Posterior vena cava (tissue), 2 donors: ENCODE measurements at regions not wholly inside any gene's neighbourhood (a gene's known extent, or its start where the extent isn't known, plus 50 kb on each side); places are given as distances from the start of the nearest gene placed in this dataset.
"Not testable (repeated sequence)": the region's sequence is repeated elsewhere in the genome, so short reads cannot be mapped to it uniquely, and the experiment has no call there.

Source experiments
- DNase-seq: peaks from one replicate; pipeline ENCODE4 v3.0.0-alpha.2; 2020; ENCODE audit warnings: low spot score
- intact Hi-C, 2 donors: fragments of 100-400 bp; cut with DNase I; formaldehyde crosslinking; loops; one replicate each; pipeline versions ENCODE4 v1.14.1 to v1.14.2; 2022 to 2023
- donor health status: DM: yes; HTN: yes; CAD: no.
- donor health status: DM: yes; HTN: yes; CAD: no.

DNA sequence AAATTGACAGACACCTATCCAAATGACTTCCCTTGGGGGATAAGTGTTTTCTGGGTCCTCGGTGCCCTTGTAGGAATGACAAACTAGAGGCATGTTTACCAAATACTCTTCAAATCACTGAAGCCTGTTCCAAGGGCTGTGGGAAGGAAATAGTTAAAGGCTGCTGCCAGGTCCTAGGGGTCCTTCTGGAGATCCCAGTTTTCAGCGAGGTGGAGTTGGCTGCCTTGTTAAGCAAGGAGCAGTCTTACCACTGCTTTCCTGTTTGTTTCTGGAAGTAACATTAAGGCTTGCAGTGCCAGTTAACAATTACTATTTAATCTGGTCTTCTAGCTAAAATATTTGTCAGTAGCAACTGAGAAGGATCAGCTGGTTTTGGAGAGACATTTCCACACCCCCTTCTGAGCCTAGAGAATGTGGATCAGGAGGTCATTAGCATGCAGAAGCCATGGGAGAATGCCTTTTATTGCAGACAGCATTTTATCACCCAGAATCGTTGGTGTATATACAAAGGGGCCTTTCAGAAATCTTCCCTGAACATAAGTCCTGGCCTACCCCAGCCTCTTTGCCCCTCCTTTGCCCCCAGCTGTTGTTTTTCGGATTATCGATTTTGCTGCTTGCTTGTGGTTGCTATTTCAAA lies 238.8 kb downstream of the DMAC1 start:
- intact Hi-C loops, result no loop called here
- DNase-seq, result no peak

DNA sequence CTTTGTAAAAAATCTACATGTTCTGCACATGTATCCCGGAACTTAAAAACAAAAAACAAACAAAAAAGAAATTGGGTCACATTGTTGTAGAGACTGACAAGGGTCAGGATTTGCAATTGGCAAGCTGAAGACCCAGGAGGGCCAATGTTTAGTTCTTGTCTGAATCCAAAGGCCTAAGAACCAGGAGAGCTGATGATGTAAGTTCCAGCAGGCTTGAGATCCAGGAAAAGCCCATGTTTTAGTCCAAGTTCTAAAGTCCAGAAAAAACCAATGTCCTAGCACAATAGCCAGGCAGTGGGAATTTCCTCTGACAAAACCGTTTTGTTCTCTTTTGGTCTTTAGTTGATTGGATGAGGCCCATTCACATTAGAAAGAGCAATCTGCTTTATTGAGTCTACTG lies 244.9 kb downstream of the DMAC1 start:
- no peak for DNase-seq
- intact Hi-C loops, result no loop called here

DNA sequence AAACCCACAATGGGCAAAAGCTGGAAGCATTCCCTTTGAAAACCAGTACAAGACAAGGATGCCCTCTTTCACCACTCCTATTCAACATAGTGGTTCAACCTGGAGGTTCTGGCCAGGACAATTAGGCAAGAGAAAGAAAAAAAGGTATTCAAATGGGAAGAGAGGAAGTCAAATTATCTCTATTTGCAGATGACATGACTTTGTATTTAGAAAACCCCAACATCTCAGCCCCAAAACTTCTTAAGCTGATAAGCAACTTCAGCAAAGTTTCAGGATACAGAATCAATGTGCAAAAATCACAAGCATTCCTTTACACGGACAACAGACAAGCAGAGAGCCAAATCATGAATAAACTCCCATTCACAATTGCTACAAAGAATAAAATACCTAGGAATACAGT lies 246.9 kb downstream of the DMAC1 start:
- intact Hi-C loops, DNase-seq: not testable (repeated sequence)

DNA sequence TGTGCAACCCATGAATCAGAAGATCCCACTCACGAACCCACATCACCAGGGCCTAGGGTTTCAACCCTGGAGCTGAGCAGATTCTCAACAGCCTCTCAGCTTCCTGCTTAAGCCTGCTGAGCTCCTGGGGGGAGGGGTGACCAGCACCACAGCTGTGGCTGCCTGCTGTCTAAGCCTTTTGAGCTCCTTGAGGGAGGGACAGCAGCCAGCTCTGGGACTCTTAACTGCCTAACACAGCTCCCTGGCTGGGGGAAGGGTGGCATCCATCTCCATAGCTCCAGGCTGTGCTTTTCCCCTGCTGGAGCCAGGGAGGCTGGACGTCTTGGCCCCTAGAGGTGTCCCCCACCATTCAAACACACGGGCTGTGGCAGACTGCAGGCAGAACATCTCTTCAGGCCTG lies 250.3 kb downstream of the DMAC1 start:
- peak; percentile 78 for DNase-seq
- intact Hi-C loops, result no loop called here

DNA sequence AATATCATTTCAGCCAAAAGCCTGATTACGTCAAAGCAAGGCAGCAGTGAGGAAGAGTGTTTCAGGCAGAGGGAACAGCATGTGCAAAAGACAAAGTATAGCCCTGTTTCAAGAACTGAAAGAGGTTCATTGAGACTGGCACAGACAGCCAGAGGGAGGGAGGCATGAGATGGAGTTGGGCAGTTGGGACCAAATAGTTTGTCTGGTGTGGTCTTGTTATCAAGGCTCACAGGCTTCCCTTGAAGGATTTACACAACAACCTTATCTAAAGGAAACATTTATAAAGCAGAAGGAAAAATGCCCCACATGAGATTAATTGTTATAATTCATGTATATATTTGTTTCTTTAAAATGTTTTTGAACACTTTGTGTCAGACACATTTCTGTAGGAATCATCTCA lies 253.3 kb downstream of the DMAC1 start:
- DNase-seq, result no peak
- intact Hi-C loops, result no loop called here

DNA sequence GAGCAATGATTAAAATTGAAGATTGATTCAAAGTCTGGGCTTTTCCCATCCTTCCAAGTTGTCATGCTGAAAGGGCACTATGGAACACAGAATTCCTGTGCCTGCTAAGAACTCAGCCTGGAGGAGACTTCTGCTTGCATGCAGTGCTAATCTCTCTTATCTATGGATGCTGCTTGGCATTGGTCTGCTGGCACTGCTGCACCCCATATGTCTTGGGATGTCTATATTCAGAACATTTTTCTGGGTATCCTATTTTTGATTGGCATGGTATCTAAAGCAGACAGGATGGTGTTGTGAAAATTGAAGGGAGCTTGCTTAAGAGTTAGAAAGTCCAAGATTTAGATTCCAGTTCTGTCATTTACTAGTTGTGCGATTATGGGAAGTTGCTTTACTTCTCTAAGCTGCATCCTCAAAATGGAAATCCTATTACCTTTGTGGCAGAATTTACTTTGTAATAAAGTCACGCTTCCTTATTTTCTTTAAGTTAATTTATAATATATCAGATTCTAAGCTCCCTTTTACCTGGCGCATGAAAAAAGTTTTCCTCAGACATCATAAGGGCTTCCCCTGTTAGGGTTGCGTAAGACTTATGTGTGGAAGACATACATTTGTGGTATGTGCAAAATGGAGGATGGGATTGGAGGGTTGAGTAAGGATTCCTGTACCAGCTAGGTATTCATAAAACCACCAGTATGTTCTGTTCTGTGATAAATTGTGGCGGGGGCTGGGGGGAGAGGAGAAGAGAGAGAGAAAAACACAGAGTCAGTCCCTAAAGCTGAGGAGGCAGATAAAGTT lies 254.0 kb downstream of the DMAC1 start:
- no peak for DNase-seq
- intact Hi-C loops, result no loop called here

DNA sequence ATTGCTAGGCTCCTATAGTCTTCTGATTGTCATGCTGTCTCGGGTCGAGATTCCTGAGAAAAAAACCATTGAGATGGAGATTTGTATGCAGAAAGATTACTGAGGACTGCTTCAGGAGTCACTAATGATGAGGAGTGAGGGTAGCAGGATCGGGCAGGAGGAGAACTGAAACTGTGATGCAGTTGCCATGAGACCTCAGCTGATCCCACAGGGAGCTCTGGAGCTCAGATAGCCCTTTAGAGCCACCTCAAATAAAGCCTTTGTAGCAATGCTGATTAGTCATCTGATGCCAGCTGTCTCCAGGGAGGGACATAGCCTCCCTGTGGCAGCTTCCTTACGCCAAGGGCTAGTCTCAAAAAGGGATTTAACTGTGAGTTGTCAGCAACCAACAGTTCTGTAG lies 256.9 kb downstream of the DMAC1 start:
- intact Hi-C loops, result no loop called here
- no peak for DNase-seq

DNA sequence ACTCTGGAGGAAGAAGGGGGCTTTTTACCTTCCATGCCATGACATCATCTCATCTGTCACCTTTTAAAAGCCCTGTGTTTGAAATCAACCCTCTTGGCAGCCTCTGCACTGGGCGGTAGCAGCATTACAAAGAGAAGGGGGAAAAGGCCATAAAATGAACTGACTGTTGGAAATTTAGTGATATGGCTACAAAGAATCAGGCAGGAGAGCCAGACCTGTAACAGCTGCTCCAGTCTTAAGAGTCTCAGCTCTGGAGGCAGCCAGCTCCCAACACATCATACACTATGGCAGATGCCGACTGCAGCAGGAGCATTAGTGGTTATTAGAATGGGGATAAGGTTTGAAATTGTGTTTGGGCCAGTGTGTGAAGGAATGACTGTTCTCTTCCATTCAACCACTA lies 257.5 kb downstream of the DMAC1 start:
- no peak for DNase-seq
- intact Hi-C loops, result no loop called here

DNA sequence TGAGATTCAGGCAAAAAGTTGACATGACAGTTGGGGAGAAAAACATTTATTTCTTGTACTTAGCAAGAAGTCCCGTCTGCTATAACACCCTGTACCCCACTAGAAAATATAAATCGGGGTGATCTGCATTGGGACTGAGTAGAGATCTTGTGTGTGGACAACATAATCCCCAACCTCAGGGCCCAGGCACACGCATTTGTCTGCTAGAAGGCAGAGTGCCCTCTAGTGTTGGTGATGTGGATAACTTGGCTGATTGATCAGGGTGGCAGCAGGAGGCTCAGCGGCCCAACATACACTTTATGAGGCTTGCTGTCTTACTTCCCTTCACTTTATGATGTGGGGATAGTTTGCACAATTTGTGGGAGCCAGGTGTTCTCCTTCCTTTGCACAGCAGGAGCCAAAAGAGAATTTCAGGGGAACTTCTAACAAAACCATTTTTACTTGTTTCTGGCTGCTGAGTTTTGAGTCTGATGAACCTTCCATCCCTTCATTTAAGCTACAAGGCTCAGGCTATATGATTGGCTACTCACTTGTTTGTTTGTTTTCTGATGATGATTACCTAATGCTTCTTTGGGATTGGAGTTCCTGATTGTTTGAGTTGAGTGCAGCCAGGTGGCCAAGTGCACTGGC lies 263.2 kb downstream of the DMAC1 start:
- intact Hi-C loops, result no loop called here
- peak; percentile 82 for DNase-seq

DNA sequence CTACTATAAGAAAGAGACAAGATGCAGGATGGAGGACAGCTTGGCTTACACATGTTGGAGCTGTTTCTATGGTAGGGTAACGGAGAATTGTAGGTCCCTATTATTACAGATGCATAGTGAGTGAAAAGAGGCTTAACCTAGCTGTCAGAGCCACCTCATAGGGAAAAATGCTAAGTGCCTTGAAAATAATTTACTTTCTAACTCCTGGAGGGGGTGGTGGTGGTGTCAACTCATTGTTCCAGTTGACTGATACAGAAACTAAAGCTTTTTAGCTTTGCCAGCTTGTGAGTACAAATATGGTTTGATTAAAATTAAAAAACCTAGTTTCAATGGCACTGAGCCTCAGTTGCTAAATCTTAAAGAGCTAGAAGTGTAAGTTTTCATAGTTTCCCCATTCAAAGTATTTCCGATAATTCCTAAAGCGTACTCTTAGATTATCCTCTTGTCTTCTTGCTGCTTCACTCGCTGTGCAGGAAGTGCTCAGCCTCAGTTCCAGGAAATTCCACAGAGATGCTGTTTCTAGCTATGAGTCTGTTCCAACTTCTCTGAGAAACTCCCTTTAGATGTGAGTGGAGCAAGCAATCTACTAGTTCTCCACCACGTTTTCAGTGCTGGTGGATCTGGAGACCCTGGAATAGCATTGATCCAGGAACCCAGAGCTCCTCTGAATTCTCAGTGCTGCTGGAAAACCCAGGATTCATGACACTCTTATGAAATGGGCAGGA lies 265.2 kb downstream of the DMAC1 start:
- DNase-seq, result no peak
- intact Hi-C loops, result no loop called here

DNA sequence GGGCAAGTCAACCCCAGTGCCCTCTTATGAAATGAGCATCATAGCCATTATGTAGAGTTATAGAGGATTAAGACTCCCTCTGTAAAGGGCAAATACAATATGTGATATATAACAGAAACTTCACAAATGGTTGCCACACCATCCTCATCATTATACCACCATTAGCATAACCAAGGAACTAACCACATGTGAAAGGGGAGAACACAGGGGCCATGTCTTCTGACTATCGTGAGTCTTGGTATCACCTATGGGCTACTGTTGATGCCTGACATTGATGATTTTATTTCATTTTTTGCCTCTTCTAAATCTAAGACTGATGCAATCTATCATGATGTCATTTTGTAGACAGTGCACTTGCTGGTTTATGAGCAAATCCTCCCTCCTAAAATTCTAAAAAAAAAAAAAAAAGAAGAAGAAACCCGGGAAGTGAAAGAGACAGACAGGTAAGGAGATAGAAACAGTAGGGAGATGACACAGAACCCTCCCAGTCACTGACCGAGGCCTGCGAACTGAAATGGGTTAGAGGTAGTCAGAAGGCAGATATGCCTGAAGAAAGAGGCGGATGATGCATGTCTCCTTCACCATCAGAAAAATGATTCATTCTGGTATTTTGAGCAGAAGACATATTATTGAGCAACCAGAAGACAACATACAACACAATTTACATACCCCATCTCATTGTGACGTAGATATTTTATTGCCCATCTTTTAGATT lies 266.0 kb downstream of the DMAC1 start:
- intact Hi-C loops, result no loop called here
- no peak for DNase-seq

DNA sequence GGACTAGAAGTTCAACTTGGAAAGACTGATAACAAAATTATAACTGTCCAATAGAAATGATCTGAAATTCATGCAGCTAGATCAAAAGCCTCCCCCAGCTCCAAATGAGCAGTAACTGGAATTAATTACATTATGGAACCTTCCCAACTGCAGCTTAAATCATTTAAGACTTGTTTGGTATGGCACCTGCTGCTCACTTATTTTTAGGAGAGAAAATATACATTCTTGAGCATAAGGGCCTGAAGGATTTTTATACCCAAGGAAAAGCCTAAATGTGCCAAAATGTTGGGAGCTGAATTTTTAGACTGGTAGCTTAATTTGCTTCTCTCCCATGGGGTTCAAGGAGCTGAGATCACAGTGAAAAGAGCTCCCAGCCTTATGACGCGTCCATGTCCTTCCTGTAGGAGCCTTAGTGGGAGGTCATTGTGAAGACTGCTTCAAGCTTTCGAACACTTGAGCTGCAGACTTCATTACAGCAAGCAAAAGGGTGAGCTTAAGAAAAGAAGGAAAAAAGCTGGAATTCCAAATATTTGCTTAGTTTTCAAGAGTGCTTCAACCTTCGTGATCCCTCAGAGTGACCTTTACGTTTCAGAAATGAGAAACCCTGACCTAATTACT lies 276.0 kb downstream of the DMAC1 start:
- no peak for DNase-seq
- intact Hi-C loops, result no loop called here

DNA sequence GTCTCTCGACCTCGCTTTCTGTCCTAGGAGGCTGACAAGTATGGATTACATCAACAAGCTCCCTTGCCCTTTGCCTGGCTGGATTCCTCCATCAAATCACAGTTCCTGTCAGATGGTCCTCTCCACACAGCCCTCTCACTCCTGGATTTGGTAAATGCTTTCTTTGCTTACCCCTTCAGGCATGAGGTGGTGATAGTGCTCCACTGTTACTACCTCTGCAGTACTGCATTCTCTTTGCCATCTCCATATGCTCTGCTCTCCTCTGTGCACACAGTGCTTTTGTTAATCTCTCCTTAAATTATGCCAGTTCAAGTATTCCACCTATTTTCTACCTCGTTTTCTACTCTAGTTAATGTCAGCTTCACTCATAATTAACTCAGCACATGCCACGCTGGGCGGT lies 279.2 kb downstream of the DMAC1 start:
- no peak for DNase-seq
- intact Hi-C loops, result no loop called here

DNA sequence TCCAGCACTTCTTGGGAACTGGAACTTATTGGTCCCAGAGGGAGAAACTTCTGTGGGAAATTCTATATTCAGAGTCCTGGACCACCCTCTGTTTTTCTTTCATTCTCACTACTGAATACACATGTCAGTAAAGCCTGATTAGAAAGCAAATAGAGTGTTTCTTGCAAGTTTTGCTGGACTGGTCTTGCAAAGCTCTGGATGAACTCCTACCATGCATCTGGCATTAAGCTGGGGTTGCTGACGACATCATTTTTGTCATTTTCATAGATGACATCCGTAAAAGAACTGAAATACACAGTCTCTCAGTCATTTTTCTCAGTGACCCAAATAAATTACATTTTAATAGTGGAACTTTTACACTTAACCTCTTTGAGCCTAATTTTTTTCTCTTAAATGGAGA lies 283.2 kb downstream of the DMAC1 start:
- intact Hi-C loops, result no loop called here

DNA sequence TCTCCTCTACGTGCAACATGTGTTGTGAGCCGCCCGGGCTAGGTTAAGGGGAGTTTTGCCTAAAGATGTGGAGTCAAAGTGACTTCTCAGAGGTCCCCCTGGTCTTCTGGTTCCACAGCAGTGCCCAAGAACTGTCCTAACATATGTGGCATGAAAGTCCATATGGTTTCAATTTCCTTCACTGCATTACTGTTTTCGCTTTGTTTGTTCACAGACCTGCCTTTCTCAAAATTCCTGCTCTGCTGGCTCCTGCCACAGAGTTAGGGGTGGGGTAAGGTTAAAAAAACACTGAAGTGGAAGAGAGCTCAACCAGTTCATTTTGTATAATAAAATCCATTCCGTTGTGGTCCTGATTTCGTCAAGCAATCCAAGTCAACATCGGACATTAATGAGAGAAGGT lies 289.4 kb downstream of the DMAC1 start:
- intact Hi-C loops, result no loop called here

More for the DNA sequence above, 283.2 kb downstream of the DMAC1 start:
- no peak for DNase-seq

DNA sequence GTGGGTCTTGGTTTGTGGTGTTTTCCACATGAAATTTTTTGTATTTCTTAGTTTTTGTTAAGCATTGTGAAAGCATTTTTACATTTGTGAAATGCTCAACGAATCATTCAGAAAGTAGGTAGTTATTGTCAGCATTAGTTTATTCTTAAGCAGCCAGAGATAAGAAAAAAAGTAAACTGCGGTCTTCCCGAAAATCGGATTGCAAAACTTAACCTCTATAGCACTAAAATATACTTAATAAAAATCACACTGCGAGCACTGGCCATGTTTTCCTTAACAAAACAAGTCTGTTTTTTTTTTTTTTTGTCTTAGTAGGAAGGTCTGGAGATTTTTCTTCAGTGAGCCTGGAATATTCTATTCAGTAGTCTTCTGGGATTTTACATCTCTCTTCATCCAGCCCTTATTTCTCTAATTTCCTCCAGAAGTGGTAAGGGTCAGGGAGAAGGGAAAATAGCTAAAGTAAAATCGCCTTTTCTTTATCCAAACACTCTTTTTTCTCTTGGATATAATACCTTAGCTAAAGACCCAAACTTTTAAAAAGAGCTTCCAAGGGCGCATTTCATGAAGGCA lies 289.9 kb downstream of the DMAC1 start:
- intact Hi-C loops, result no loop called here
- DNase-seq, result no peak

More for the DNA sequence above, 289.4 kb downstream of the DMAC1 start:
- no peak for DNase-seq

DNA sequence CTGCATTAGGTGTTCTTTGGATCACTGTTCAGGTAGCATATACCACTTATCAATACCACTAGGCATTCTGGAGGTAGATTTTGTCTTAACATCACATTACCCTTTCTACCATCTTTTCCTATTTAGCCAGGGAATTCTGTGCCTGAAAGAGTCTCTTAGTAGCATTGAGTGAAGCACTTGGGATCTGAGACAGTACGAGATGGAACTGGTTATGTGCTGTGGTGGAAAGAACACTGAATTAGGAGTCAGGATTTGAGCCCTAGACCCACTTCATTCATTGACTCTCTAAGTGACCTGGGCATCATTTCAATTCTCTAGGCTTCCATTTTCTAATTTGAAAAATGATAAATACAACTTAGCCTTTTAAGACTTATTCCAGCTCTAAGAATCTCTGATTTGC lies 291.1 kb downstream of the DMAC1 start:
- DNase-seq, result no peak
- intact Hi-C loops, result no loop called here

DNA sequence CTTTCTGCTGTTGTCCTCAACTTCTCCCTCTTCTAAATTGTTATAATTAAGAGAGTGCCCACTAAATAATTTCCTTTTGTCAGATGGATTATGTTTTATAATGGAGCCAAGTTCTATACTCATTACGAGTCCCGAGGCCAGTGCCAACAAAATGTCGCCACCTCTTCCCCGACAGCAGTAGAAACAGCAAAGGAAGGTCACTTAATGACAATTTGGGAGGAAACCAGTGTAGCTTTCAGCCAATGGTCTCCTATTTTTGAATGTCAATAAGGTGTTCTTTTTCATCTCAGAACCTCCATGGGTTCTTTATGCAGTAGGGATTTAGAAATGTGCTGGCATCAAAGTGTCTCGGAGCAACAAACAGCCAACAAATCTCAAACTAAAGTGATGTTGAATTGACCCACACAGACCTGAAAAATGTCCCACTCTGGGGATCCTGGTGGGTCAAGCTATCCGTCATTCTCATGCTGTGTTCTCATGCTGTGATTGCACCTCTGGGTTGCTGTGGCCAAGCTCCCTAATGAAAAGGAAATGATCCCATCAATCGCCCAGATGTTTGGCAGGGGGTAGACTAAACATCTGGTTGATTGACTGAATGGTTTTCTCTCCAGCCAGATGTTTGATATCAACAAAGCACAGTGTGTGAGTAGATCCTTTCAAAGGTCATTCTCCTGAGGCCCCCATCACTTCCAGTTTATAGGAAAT lies 291.9 kb downstream of the DMAC1 start:
- intact Hi-C loops, result no loop called here
- DNase-seq, result no peak
